Smooth muscle cell (in vitro differentiated cells): ENCODE measurements at regions not wholly inside any gene's neighbourhood (a gene's known extent, or its start where the extent isn't known, plus 50 kb on each side); places are given as distances from the start of the nearest gene placed in this dataset.

ENCODE experiments used
- DNase-seq: peaks from one replicate; lab custom pipeline; 2025; ENCODE audit not compliant: unreplicated experiment; lab: John Stamatoyannopoulos, UW
- H2AFZ ChIP-seq: fragments of 200-600 bp; sonication (generic); 2 replicates; pipeline ENCODE4 v1.6.0; 2016; ENCODE audit warnings: antibody characterized with exemption, low read depth, mild to moderate bottlenecking
- H3F3A ChIP-seq: fragments of 200-600 bp; sonication (generic); 2 replicates; pipeline ENCODE4 v1.6.0; 2017; ENCODE audit warnings: antibody characterized with exemption, low read depth
- H3K27ac ChIP-seq: fragments of 200-600 bp; sonication (generic); 2 replicates; pipeline ENCODE4 v1.5.1; 2016; ENCODE audit warnings: low read depth, mild to moderate bottlenecking
- H3K27me3 ChIP-seq: fragments of 200-600 bp; sonication (generic); 2 replicates; pipeline ENCODE4 v1.6.1; 2016; ENCODE audit warnings: low read depth, mild to moderate bottlenecking
- H3K36me3 ChIP-seq: fragments of 200-600 bp; sonication (generic); 2 replicates; pipeline ENCODE4 v1.5.1; 2016; ENCODE audit warnings: low read depth
- H3K4me1 ChIP-seq: fragments of 200-600 bp; sonication (generic); 2 replicates; pipeline ENCODE4 v1.5.1; 2016; ENCODE audit warnings: low read depth
- H3K4me2 ChIP-seq: fragments of 200-600 bp; sonication (generic); 2 replicates; pipeline ENCODE4 v1.6.0; 2016; ENCODE audit warnings: mild to moderate bottlenecking
- H3K4me3 ChIP-seq: fragments of 200-600 bp; sonication (generic); 2 replicates; pipeline ENCODE4 v1.5.1; 2016; ENCODE audit warnings: mild to moderate bottlenecking
- H3K79me2 ChIP-seq: fragments of 200-600 bp; sonication (generic); 2 replicates; pipeline ENCODE4 v1.6.0; 2016; ENCODE audit warnings: low read depth, mild to moderate bottlenecking
- H3K9ac ChIP-seq: fragments of 200-600 bp; sonication (generic); 2 replicates; pipeline ENCODE4 v1.6.0; 2016; ENCODE audit warnings: low read depth
- H3K9me3 ChIP-seq: fragments of 200-600 bp; sonication (generic); replicated peaks from 2 replicates; pipeline ENCODE4 v1.5.1; 2016; ENCODE audit warnings: low read depth
- H4K20me1 ChIP-seq: fragments of 200-600 bp; sonication (generic); 2 replicates; pipeline ENCODE4 v1.6.0; 2016; ENCODE audit warnings: low read depth
- WGBS: methylation state at CpG from one replicate; pipeline ENCODE4 v1.1.7; 2016; ENCODE audit warnings: low lambda C conversion rate; 5-methylcytosine and 5-hydroxymethylcytosine counted together
- TF ChIP-seq, protein P1 (sequence below): fragments of 200-600 bp; sonication (generic); IDR thresholded peaks from 2 replicates; pipeline ENCODE4 v1.5.1; 2017; ENCODE audit warnings: borderline replicate concordance, mild to moderate bottlenecking, antibody characterized with exemption; ENCODE audit not compliant: insufficient read depth, poor library complexity, severe bottlenecking

DNA sequence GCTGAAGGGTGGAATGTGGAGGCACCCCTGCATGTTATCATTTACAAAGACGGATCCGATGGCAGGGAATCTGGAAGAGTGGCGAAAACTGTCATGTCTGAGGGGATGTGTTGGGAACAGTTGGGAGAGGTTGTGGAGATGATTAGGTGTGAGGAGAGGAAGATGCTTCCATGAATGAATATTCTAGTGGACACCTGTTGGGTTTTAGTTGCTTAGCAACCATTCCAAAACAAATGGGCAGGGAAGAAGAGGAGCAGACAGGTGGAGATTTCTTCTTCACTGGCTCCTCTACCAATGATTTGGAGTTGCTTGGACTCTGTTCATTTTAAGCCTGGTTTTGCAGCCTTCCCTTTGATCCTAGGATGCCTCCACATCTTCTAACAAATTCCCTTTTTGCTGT lies 465.3 kb upstream of the CLINT1 start:
- H4K20me1 ChIP-seq, result no peaks in the 10 kb centered on the region
- WGBS, result 96% methylated on average over 3 of the region's 3 CpGs
- no peak overlapping the region for H2AFZ ChIP-seq
- no peaks in the 10 kb centered on the region for H3K79me2 ChIP-seq
- H3K36me3 ChIP-seq, result no peaks in the 10 kb centered on the region
- H3K9me3 ChIP-seq, result peaks cover 1% of the 10 kb centered on the region
- H3K4me1 ChIP-seq, result peaks cover 11% of the 10 kb centered on the region
- no peaks in the 10 kb centered on the region for H3F3A ChIP-seq
- H3K4me3 ChIP-seq, result no peak overlapping the region
- TF ChIP-seq, protein P1, sequence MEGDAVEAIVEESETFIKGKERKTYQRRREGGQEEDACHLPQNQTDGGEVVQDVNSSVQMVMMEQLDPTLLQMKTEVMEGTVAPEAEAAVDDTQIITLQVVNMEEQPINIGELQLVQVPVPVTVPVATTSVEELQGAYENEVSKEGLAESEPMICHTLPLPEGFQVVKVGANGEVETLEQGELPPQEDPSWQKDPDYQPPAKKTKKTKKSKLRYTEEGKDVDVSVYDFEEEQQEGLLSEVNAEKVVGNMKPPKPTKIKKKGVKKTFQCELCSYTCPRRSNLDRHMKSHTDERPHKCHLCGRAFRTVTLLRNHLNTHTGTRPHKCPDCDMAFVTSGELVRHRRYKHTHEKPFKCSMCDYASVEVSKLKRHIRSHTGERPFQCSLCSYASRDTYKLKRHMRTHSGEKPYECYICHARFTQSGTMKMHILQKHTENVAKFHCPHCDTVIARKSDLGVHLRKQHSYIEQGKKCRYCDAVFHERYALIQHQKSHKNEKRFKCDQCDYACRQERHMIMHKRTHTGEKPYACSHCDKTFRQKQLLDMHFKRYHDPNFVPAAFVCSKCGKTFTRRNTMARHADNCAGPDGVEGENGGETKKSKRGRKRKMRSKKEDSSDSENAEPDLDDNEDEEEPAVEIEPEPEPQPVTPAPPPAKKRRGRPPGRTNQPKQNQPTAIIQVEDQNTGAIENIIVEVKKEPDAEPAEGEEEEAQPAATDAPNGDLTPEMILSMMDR, result no peak
- no peak for DNase-seq
- H3K9ac ChIP-seq, result no peak overlapping the region
- no peak overlapping the region for H3K27ac ChIP-seq
- H3K4me2 ChIP-seq, result no peak overlapping the region
- H3K27me3 ChIP-seq, result no peaks in the 10 kb centered on the region

DNA sequence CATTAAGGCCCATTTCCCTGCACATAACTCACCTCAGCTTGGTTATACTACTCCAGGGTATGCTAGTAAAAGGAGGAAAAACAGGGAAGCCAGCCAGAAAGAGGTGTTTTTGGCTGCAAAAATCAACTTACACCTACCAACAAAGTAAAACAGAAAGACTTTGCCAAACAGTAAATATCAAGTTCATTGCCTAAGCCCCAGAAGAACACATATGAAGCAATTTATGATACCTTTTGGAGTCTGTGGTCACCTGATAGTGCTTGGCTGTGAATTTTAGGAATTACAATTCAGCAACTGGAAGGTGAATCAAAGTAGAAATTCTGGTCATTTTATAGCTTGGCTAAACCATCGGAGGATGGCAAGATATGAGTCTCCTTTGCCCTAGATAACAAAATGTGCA lies 463.7 kb upstream of the CLINT1 start:
- DNase-seq, result no peak
- H3K27me3 ChIP-seq, result no peaks in the 10 kb centered on the region

DNA sequence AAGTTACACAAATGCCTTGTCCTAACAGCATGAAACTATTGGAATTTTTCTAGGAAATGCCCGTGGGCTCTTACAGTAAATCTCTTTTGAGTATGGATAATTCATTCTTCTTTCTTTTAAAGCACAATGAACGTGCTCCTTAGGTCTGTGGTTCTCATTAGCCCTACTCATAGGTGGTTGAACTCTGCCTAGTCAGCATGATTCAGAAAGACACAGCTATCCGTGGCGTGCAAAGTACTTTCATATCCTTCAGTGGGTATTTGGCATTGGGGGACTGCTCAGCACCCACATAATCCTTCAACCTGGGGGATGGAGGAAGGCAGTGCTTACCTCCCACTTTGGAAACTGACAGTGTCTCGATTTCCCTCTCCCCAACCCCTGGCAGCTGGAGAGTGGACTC lies 462.0 kb upstream of the CLINT1 start:
- no peaks in the 10 kb centered on the region for H3K27me3 ChIP-seq
- TF ChIP-seq, protein P1, result no peak
- no peaks in the 10 kb centered on the region for H3F3A ChIP-seq
- no peak overlapping the region for H3K4me3 ChIP-seq
- H3K27ac ChIP-seq, result no peak overlapping the region
- H4K20me1 ChIP-seq, result no peaks in the 10 kb centered on the region
- H3K4me2 ChIP-seq, result no peak overlapping the region
- H3K9ac ChIP-seq, result no peak overlapping the region
- H3K36me3 ChIP-seq, result no peaks in the 10 kb centered on the region
- DNase-seq, result no peak
- peaks cover 2% of the 10 kb centered on the region for H3K4me1 ChIP-seq
- no peaks in the 10 kb centered on the region for H3K9me3 ChIP-seq
- H2AFZ ChIP-seq, result no peak overlapping the region
- WGBS, result 85% methylated on average over 5 of the region's 5 CpGs
- H3K79me2 ChIP-seq, result no peaks in the 10 kb centered on the region

More for the DNA sequence above, 463.7 kb upstream of the CLINT1 start:
- no peak overlapping the region for H3K4me2 ChIP-seq
- H3K9me3 ChIP-seq, result no peaks in the 10 kb centered on the region
- no peaks in the 10 kb centered on the region for H3K79me2 ChIP-seq
- no peak overlapping the region for H3K4me3 ChIP-seq
- TF ChIP-seq, protein P1, result no peak
- H3K36me3 ChIP-seq, result no peaks in the 10 kb centered on the region
- no peak overlapping the region for H3K9ac ChIP-seq
- H3K27ac ChIP-seq, result no peak overlapping the region
- H4K20me1 ChIP-seq, result no peaks in the 10 kb centered on the region
- peaks cover 11% of the 10 kb centered on the region for H3K4me1 ChIP-seq
- 97% methylated on average over 1 of the region's 1 CpG for WGBS
- no peak overlapping the region for H2AFZ ChIP-seq
- H3F3A ChIP-seq, result no peaks in the 10 kb centered on the region

DNA sequence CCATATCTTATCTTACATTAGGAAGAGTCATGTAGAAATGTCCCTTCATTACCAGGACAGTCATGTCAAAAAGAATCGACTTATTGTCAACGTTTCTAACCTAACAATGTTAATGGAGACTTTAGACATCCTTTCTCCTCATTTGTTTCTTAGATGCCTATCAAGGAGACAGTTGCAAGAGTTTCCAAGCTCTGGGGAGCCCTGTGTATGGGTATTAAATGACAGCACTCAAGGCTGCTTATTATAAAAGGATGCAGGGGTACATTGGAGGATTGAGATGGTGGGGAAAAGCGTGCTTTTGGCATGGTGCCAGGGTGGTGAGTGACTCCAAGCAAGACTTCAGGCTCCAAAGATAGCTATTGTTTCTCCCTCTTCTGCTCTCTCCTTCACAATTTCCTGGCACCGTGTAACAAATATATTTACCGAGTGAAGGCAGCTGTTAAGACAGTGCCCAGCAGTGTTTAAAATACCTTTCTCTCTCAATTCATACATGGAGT lies 461.3 kb upstream of the CLINT1 start:
- DNase-seq, result no peak
- H3K4me1 ChIP-seq, result no peaks in the 10 kb centered on the region
- no peak overlapping the region for H3K4me2 ChIP-seq
- no peaks in the 10 kb centered on the region for H3K9me3 ChIP-seq
- no peaks in the 10 kb centered on the region for H3K79me2 ChIP-seq
- no peaks in the 10 kb centered on the region for H3K27me3 ChIP-seq
- H3K4me3 ChIP-seq, result no peak overlapping the region
- H3K36me3 ChIP-seq, result no peaks in the 10 kb centered on the region
- TF ChIP-seq, protein P1, result no peak
- no peak overlapping the region for H2AFZ ChIP-seq
- 89% methylated on average over 5 of the region's 5 CpGs for WGBS
- H3K9ac ChIP-seq, result no peak overlapping the region
- H3F3A ChIP-seq, result no peaks in the 10 kb centered on the region
- H4K20me1 ChIP-seq, result no peaks in the 10 kb centered on the region
- H3K27ac ChIP-seq, result no peak overlapping the region
